Naive thymus-derived CD4-positive, alpha-beta T cell (primary cell): ENCODE measurements at regions not wholly inside any gene's neighbourhood (a gene's known extent, or its start where the extent isn't known, plus 50 kb on each side); places are given as distances from the start of the nearest gene placed in this dataset.

Source experiments
- ATAC-seq: fragments of 150-1000 bp; cut with Tn5 transposase; 2 replicates; pipeline ENCODE4 v1.10.0; 2021; ENCODE audit warnings: mild to moderate bottlenecking, moderate library complexity
- CTCF ChIA-PET: fragments of 350-600 bp; sonication (Branson Sonifier 250); formaldehyde crosslinking; loops from one replicate; lab custom pipeline; 2021; ENCODE audit warnings: antibody characterized with exemption; lab: Charles Lee
- POLR2A ChIA-PET: fragments of 350-600 bp; sonication (Branson Sonifier 250); formaldehyde crosslinking; loops from one replicate; lab custom pipeline; 2021; ENCODE audit warnings: antibody characterized with exemption, inconsistent platforms; lab: Charles Lee
- DNase-seq, 9 donors: peaks; one replicate each; pipeline versions ENCODE4 v3.0.0 to v3.0.0-alpha.2; 2020 to 2022; ENCODE audit warnings: mixed read lengths in 1 of 9
- H3K27ac ChIP-seq: one replicate; pipeline ENCODE4 v1.7.0; 2013; ENCODE audit warnings: mild to moderate bottlenecking, low read depth, low read length, moderate library complexity
- H3K27me3 ChIP-seq, 2 donors: one replicate each; pipeline ENCODE4 v1.7.0; 2013; ENCODE audit warnings: low read length in 2 of 2, mild to moderate bottlenecking in 2 of 2, moderate library complexity in 2 of 2; ENCODE audit not compliant: control insufficient read depth in 2 of 2, insufficient read depth in 2 of 2
- H3K36me3 ChIP-seq, 3 experiments: 1 replicate in 2 of 3; 2 replicates in 1 of 3; pipeline ENCODE4 v1.7.0; 2013; ENCODE audit warnings: low read length in 3 of 3, mild to moderate bottlenecking in 3 of 3, moderate library complexity in 1 of 3; ENCODE audit not compliant: insufficient read depth in 3 of 3, control insufficient read depth in 2 of 3
- H3K4me1 ChIP-seq, 2 donors: one replicate each; pipeline ENCODE4 v1.7.0; 2013; ENCODE audit warnings: low read length in 2 of 2, mild to moderate bottlenecking in 2 of 2, moderate library complexity in 1 of 2; ENCODE audit not compliant: control insufficient read depth in 2 of 2, insufficient read depth in 2 of 2
- H3K4me3 ChIP-seq: 2 replicates; pipeline ENCODE4 v1.7.0; 2013; ENCODE audit warnings: mild to moderate bottlenecking, low read length
- H3K9me3 ChIP-seq, 3 experiments: 1 replicate in 2 of 3; 2 replicates in 1 of 3; pipeline ENCODE4 v1.7.0; 2013; ENCODE audit warnings: low read length in 3 of 3; ENCODE audit not compliant: control insufficient read depth in 2 of 3
- H3K27ac Mint-ChIP-seq, 9 donors: one replicate each; pipeline ENCODE4 v1.8.0; 2020 to 2022; ENCODE audit warnings: mixed read lengths in 9 of 9, mild to moderate bottlenecking in 8 of 9, moderate library complexity in 5 of 9, inconsistent platforms in 2 of 9
- H3K27me3 Mint-ChIP-seq, 5 donors: one replicate each; pipeline ENCODE4 v1.8.0; 2021 to 2022; ENCODE audit warnings: mixed read lengths in 5 of 5, mild to moderate bottlenecking in 1 of 5
- H3K36me3 Mint-ChIP-seq, 5 donors: one replicate each; pipeline ENCODE4 v1.8.0; 2020 to 2022; ENCODE audit warnings: mixed read lengths in 5 of 5, mild to moderate bottlenecking in 3 of 5, inconsistent platforms in 1 of 5
- H3K4me1 Mint-ChIP-seq, 7 donors: one replicate each; pipeline ENCODE4 v1.8.0; 2020 to 2022; ENCODE audit warnings: mixed read lengths in 7 of 7, mild to moderate bottlenecking in 3 of 7, inconsistent platforms in 1 of 7
- H3K4me3 Mint-ChIP-seq, 10 donors: one replicate each; pipeline ENCODE4 v1.8.0; 2020 to 2022; ENCODE audit warnings: mild to moderate bottlenecking in 10 of 10, mixed read lengths in 10 of 10, moderate library complexity in 6 of 10, inconsistent platforms in 2 of 10
- H3K9me3 Mint-ChIP-seq, 11 donors: one replicate each; pipeline ENCODE4 v1.8.0; 2020 to 2022; ENCODE audit warnings: mixed read lengths in 11 of 11, mild to moderate bottlenecking in 4 of 11, inconsistent platforms in 1 of 11, moderate library complexity in 1 of 11
- intact Hi-C, 2 donors: fragments of 100-400 bp; cut with micrococcal nuclease; formaldehyde crosslinking; loops; one replicate each; pipeline ENCODE4 v1.15.1; 2023

DNA sequence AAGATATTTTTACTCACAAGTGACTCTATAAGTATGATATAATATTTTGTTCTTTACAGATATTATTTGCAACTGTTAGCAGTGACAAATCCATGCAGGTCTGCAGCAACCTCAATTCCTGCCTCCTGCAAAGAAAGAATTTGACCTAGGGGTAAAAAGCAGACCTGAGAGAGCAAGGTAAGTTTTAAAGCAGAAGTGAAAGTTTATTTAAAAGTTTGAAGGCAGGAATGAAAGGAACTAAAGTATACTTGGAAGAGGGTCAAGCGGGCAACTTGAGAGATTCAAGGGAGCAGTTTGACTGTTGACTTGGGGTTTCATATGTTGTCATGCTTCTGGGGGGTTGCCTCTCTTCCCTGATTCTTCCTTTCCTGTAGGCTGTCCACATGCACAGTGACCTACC lies 520.1 kb upstream of the PCDH20 start:
- Mint-ChIP-seq H3K9me3 (peaks cover 0 to 6% (median 0%) of the 10 kb centered on the region in 11 donors), H3K27me3 (no peaks in the 10 kb centered on the region), H3K36me3 (no peaks in the 10 kb centered on the region), H3K4me3 (no peak overlapping the region), H3K27ac (no peak overlapping the region), H3K4me1 (no peaks in the 10 kb centered on the region)
- H3K9me3 ChIP-seq, result no peaks in the 10 kb centered on the region
- ChIA-PET CTCF (no interaction called here), POLR2A (no interaction called here)
- no peaks in the 10 kb centered on the region for H3K36me3 ChIP-seq
- H3K4me3 ChIP-seq, result no peak overlapping the region
- intact Hi-C loops, result no loop called here
- H3K27ac ChIP-seq, result no peak overlapping the region
- no peaks in the 10 kb centered on the region for H3K27me3 ChIP-seq
- no peak for ATAC-seq
- no peaks in the 10 kb centered on the region for H3K4me1 ChIP-seq
- DNase-seq, result no peak

DNA sequence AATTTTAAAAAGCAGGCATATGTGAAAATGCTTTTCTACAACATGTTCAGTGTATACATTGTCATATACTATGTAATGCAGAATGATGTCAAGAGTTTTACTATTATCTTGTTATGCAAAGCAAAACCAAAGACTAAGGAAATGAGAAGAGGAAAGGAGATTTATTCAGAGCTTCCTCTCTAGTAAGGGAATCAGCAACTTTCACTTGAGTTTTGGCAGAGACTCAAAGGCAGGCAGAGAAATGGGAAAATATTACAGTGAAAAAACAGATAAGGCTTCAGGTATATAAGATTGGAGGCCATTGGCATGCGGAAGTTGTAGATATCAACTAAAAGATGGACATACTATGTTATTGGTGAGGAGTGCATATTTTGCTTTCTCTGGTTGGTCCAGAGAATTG lies 512.0 kb upstream of the PCDH20 start:
- Mint-ChIP-seq H3K9me3 (peaks cover 0 to 21% (median 6%) of the 10 kb centered on the region in 11 donors), H3K4me3 (no peak overlapping the region), H3K27ac (no peak overlapping the region), H3K4me1 (no peaks in the 10 kb centered on the region), H3K36me3 (no peaks in the 10 kb centered on the region), H3K27me3 (no peaks in the 10 kb centered on the region)
- Histone ChIP-seq H3K4me1 (no peaks in the 10 kb centered on the region), H3K36me3 (no peaks in the 10 kb centered on the region), H3K27ac (no peak overlapping the region), H3K9me3 (no peaks in the 10 kb centered on the region), H3K27me3 (no peaks in the 10 kb centered on the region), H3K4me3 (no peak overlapping the region)
- intact Hi-C loops, result no loop called here
- ChIA-PET CTCF (no interaction called here), POLR2A (no interaction called here)
- no peak for DNase-seq
- ATAC-seq, result no peak

DNA sequence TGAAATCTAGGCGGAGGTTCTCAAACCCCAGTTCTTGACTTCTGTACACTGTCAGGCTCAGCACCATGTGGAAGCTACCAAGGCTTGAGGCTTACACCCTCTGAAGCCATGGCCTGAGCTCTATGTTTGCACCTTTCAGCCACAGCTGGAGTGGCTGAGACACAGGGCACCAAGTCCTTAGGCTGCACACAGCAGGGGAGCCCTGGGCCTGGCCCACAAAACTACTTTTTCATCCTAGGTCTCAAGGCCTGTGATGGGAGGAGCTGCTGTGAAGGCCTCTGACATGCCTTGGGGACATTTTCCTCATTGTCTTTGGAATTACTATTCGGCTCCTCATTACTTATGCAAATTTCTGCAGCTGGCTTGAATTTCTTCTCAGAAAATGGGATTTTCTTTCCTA lies 503.2 kb upstream of the PCDH20 start:
- Histone ChIP-seq H3K27ac (no peak overlapping the region), H3K4me3 (no peak overlapping the region), H3K27me3 (no peaks in the 10 kb centered on the region), H3K4me1 (no peaks in the 10 kb centered on the region), H3K36me3 (no peaks in the 10 kb centered on the region), H3K9me3 (no peaks in the 10 kb centered on the region)
- Mint-ChIP-seq H3K27me3 (no peaks in the 10 kb centered on the region), H3K27ac (no peak overlapping the region), H3K9me3 (peaks cover 3 to 28% (median 11%) of the 10 kb centered on the region in 11 donors), H3K36me3 (no peaks in the 10 kb centered on the region), H3K4me3 (no peak overlapping the region), H3K4me1 (no peaks in the 10 kb centered on the region)
- ATAC-seq (no peak), DNase-seq (no peak)
- POLR2A ChIA-PET, result no interaction called here
- CTCF ChIA-PET, result no interaction called here
- intact Hi-C loops, result no loop called here

DNA sequence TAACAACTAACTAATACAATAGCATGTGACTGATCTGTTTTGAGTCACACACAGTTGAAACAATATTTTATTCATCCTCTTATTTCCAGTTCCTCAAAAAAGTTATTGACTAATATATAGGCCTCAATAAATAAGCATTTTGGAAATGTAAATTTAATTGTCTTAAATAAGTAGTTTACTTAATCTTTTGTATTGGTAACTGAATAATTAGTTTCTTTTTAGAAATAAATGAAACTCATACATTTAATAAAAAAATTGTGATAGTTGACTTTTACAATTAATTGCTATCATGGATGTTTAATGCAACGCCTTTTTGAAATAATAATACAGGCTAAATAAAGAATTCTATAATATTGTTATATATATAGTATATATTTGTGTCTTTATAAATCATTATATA lies 500.8 kb upstream of the PCDH20 start:
- intact Hi-C loops, result no loop called here

DNA sequence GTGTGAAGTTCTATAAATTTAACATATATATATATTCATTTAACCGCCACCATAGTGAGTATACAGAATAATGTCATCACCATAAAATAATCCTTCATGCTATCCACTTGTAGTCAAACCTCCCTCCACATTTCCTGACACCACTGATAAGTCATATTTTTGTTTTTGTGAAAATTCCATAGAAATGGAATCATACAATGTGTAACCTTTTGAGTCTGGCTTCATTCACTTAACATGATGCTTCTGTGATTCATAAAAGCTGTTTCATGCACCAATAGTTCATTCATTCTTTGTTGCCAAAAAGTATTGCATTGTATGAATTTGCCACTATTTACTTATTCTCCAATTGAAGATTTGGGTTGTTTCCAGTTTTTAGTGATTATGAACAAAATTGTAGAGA lies 497.5 kb upstream of the PCDH20 start:
- Mint-ChIP-seq H3K4me1 (no peaks in the 10 kb centered on the region), H3K27ac (no peak overlapping the region)

More for the DNA sequence above, 500.8 kb upstream of the PCDH20 start:
- H3K27me3 Mint-ChIP-seq, result no peaks in the 10 kb centered on the region
- no peaks in the 10 kb centered on the region for H3K36me3 Mint-ChIP-seq
- peaks cover under 1 to 17% (median 4%) of the 10 kb centered on the region in 11 donors for H3K9me3 Mint-ChIP-seq
- ATAC-seq (no peak), DNase-seq (no peak)
- no peaks in the 10 kb centered on the region for H3K9me3 ChIP-seq
- ChIA-PET CTCF (no interaction called here), POLR2A (no interaction called here)
- no peak overlapping the region for H3K27ac Mint-ChIP-seq
- no peaks in the 10 kb centered on the region for H3K36me3 ChIP-seq
- H3K27me3 ChIP-seq, result no peaks in the 10 kb centered on the region
- H3K27ac ChIP-seq, result no peak overlapping the region
- no peak overlapping the region for H3K4me3 Mint-ChIP-seq
- H3K4me1 Mint-ChIP-seq, result no peaks in the 10 kb centered on the region
- H3K4me1 ChIP-seq, result no peaks in the 10 kb centered on the region
- H3K4me3 ChIP-seq, result no peak overlapping the region

DNA sequence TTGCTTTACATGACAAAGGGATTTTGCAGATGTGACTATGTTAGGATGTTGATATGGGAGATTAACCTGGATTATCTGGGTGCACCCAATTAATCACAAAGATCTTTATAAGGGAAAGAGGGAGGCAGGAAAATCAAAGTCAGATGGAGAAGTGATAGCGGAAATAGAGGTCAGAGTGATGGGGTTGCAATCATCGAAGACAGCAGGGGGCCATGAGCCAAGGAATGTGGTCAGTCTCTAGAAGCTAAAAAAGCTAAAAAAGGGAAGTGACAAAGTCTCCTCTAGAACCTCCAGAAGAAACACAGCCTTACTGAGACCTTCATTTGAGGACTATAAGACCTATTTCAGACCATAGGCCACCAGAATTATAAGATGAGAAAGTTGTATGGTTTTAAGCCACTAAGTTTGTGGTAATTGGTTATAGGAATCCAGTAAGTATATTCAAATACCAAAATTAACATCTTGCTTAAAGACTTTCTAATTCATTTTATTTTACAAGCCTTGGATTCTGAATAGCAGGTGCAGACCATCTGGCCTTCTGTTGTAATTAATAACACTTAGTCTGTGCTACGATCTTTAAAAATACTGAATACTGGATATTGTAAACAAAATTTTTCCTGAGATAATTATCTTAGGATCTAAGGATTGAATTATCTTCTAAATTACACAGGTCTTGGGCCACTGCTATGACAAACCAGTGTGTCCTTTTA lies 493.4 kb upstream of the PCDH20 start:
- H3K27me3 Mint-ChIP-seq, result no peaks in the 10 kb centered on the region
- H3K27ac Mint-ChIP-seq, result no peak overlapping the region
- Histone ChIP-seq H3K27ac (no peak overlapping the region), H3K36me3 (no peaks in the 10 kb centered on the region), H3K9me3 (no peaks in the 10 kb centered on the region), H3K4me1 (no peaks in the 10 kb centered on the region), H3K27me3 (no peaks in the 10 kb centered on the region), H3K4me3 (no peak overlapping the region)
- POLR2A ChIA-PET, result no interaction called here
- CTCF ChIA-PET, result no interaction called here
- intact Hi-C loops, result no loop called here
- no peak for ATAC-seq
- no peak for DNase-seq
- no peaks in the 10 kb centered on the region for H3K4me1 Mint-ChIP-seq
- H3K36me3 Mint-ChIP-seq, result no peaks in the 10 kb centered on the region
- no peak overlapping the region for H3K4me3 Mint-ChIP-seq
- peaks cover 0 to 6% (median 2%) of the 10 kb centered on the region in 11 donors for H3K9me3 Mint-ChIP-seq

More for the DNA sequence above, 497.5 kb upstream of the PCDH20 start:
- DNase-seq, result no peak
- no peak overlapping the region for H3K4me3 Mint-ChIP-seq
- ChIA-PET POLR2A (no interaction called here), CTCF (no interaction called here)
- H3K9me3 Mint-ChIP-seq, result peaks cover 0 to 8% (median 2%) of the 10 kb centered on the region in 11 donors
- H3K27me3 ChIP-seq, result no peaks in the 10 kb centered on the region
- intact Hi-C loops, result no loop called here
- no peaks in the 10 kb centered on the region for H3K9me3 ChIP-seq
- ATAC-seq, result no peak
- no peaks in the 10 kb centered on the region for H3K36me3 Mint-ChIP-seq
- no peaks in the 10 kb centered on the region for H3K4me1 ChIP-seq
- H3K4me3 ChIP-seq, result no peak overlapping the region
- H3K36me3 ChIP-seq, result no peaks in the 10 kb centered on the region
- H3K27me3 Mint-ChIP-seq, result no peaks in the 10 kb centered on the region
- H3K27ac ChIP-seq, result no peak overlapping the region

DNA sequence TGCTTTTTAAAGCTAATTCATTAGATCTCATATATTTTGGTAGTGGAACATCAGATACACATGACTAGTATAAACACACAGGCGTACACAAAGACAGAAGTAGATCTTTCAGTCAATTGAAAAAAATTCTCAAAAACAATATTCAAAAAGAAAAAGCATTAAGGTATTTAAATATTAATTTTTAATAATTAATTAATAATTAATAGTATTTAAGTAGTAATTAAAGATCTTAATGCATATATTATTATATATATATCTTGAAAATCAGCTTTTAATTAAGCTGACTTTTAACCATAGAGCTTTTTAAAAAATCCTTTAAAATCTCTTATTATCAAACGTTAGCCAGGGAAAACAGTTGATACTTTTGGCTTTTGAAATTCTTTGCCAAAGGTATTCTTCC lies 489.4 kb upstream of the PCDH20 start:
- H3K27ac Mint-ChIP-seq, result no peak overlapping the region
- CTCF ChIA-PET, result no interaction called here

More for the DNA sequence above, 489.4 kb upstream of the PCDH20 start:
- Mint-ChIP-seq H3K36me3 (no peaks in the 10 kb centered on the region), H3K4me3 (no peak overlapping the region), H3K4me1 (no peaks in the 10 kb centered on the region), H3K9me3 (peaks cover 0 to 11% (median 4%) of the 10 kb centered on the region in 11 donors), H3K27me3 (no peaks in the 10 kb centered on the region)
- DNase-seq, result no peak
- H3K27me3 ChIP-seq, result no peaks in the 10 kb centered on the region
- H3K36me3 ChIP-seq, result no peaks in the 10 kb centered on the region
- H3K9me3 ChIP-seq, result no peaks in the 10 kb centered on the region
- no peak overlapping the region for H3K27ac ChIP-seq
- H3K4me1 ChIP-seq, result no peaks in the 10 kb centered on the region
- ATAC-seq, result no peak
- POLR2A ChIA-PET, result no interaction called here
- H3K4me3 ChIP-seq, result no peak overlapping the region
- intact Hi-C loops, result no loop called here
